ENCODE measurements at regions not wholly inside any gene's neighbourhood (a gene's known extent, or its start where the extent isn't known, plus 50 kb on each side); places are given as distances from the start of the nearest gene placed in this dataset.
A peak's percentile ranks its signal among the peaks of the same experiment; 100 is the strongest.

DNA sequence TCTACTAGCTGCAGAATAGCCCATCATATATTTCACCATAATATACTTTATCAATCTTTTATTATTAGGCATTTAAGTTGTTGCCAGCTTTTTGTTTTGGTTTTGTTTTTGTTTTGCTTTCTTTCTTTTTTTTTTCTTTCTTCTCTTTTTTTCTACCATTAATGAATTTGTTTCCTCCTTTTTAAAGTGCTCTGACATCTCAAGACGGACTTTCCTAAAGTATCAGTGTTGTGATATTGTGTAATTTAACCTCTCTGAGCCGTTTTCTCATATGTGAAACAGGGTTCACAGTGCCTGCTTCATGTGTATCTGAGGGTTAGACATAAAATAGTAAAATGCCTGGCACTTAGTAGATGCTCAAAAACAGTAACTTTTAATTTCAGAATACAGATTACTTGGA, 109.5 kb upstream of the IL12A start:
- Histone ChIP-seq H3K9me3 (no peaks in the 10 kb centered on the region), H3K4me3 (no peak overlapping the region), H3K27ac (no peak overlapping the region), H3K36me3 (no peaks in the 10 kb centered on the region), H3K4me1 (peaks cover 10 to 27% (median 18%) of the 10 kb centered on the region in 4 donors), H3K27me3 (no peaks in the 10 kb centered on the region)
- no peak for TF ChIP-seq EP300 (IDR thresholded peaks at IDR 0.05)
- TF ChIP-seq POLR2A (IDR thresholded peaks at IDR 0.05), result no peak
- TF ChIP-seq POLR2AphosphoS5 (IDR thresholded peaks at IDR 0.05), result no peak
- TF ChIP-seq, protein P1, sequence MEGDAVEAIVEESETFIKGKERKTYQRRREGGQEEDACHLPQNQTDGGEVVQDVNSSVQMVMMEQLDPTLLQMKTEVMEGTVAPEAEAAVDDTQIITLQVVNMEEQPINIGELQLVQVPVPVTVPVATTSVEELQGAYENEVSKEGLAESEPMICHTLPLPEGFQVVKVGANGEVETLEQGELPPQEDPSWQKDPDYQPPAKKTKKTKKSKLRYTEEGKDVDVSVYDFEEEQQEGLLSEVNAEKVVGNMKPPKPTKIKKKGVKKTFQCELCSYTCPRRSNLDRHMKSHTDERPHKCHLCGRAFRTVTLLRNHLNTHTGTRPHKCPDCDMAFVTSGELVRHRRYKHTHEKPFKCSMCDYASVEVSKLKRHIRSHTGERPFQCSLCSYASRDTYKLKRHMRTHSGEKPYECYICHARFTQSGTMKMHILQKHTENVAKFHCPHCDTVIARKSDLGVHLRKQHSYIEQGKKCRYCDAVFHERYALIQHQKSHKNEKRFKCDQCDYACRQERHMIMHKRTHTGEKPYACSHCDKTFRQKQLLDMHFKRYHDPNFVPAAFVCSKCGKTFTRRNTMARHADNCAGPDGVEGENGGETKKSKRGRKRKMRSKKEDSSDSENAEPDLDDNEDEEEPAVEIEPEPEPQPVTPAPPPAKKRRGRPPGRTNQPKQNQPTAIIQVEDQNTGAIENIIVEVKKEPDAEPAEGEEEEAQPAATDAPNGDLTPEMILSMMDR (IDR thresholded peaks at IDR 0.05), result no peak
- ATAC-seq (ENCODE audit: low FRiP score in 2 of 2) (no peak), DNase-seq (no peak)
- WGBS, 2 donors, result 54 to 74% methylated on average over 2 of the region's 2 CpGs

DNA sequence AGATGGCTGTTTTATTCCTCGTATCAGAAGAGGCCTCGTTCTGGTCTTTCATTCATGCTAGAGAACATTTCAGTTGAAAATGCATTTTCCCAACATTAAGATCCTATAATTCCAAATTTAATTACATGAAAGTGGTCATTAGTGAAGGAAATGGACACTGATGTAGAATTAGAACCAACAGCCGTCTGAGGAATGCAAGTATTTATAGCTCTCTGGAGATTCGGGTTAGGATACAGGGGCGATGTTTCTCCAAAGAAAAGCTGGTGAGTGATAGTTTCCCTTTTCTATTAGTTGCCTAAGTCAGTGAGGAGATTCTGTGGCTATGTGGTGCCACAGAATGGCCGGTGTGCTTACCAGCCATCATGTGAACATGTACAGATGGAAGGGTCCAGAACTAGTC, 109.0 kb upstream of the IL12A start:
- DNase-seq (no peak), ATAC-seq (ENCODE audit: low FRiP score in 2 of 2) (no peak)
- H3K9me3 ChIP-seq, result no peaks in the 10 kb centered on the region
- TF ChIP-seq POLR2AphosphoS5 (IDR thresholded peaks at IDR 0.05) (no peak), POLR2A (IDR thresholded peaks at IDR 0.05) (no peak), EP300 (IDR thresholded peaks at IDR 0.05) (no peak)
- TF ChIP-seq, protein P1 (IDR thresholded peaks at IDR 0.05), result no peak
- no peaks in the 10 kb centered on the region for H3K36me3 ChIP-seq
- peaks cover 11 to 24% (median 18%) of the 10 kb centered on the region in 4 donors for H3K4me1 ChIP-seq
- H3K27ac ChIP-seq, result no peak overlapping the region
- 74 to 75% methylated on average over 6 of the region's 6 CpGs for WGBS, 2 donors
- no peaks in the 10 kb centered on the region for H3K27me3 ChIP-seq
- no peak overlapping the region for H3K4me3 ChIP-seq

- no peak for ATAC-seq (ENCODE audit: low FRiP score in 2 of 2)
- no peaks in the 10 kb centered on the region for H3K9me3 ChIP-seq
- DNase-seq, result no peak
- H3K4me1 ChIP-seq, result peaks cover 13 to 17% (median 15%) of the 10 kb centered on the region in 4 donors
- 75 to 86% methylated on average over 2 of the region's 2 CpGs for WGBS, 2 donors
- no peak overlapping the region for H3K4me3 ChIP-seq
- TF ChIP-seq POLR2AphosphoS5 (IDR thresholded peaks at IDR 0.05), result no peak
- no peak for TF ChIP-seq POLR2A (IDR thresholded peaks at IDR 0.05)
- no peak for TF ChIP-seq EP300 (IDR thresholded peaks at IDR 0.05)
- TF ChIP-seq, protein P1 (IDR thresholded peaks at IDR 0.05), result no peak
- no peaks in the 10 kb centered on the region for H3K27me3 ChIP-seq
- peak overlapping the region in 1 of 4 donors; percentile 49 for H3K27ac ChIP-seq
- H3K36me3 ChIP-seq, result no peaks in the 10 kb centered on the region
These were observed 107.4 kb upstream of the IL12A start for GRCh38 chr3:159881208-159881607.

DNA sequence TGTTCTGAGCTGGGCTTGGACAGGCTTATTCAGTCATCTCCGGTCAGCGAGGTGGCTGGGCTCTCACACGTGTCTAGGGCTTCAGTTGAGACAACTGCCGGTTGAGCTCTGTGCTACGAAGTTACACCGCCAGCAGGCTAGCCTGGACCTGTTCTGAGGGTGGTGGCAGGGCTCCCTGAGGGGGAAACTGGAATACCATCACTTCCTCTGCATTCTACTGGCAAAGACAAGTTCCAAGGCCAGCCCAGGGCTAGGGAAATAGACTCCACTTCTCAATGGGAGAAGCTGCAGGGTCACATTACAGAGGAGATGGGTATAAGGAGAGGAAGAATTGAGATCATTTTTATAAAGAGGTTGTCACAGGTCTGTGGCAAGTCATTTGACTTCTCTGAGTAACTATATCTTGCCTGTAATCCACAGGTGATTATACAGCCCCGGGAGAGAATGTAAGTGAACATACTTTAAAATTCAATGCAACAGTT, 106.8 kb upstream of the IL12A start:
- Histone ChIP-seq H3K27me3 (no peaks in the 10 kb centered on the region), H3K36me3 (no peaks in the 10 kb centered on the region), H3K9me3 (no peaks in the 10 kb centered on the region), H3K4me3 (no peak overlapping the region), H3K4me1 (peaks cover 13 to 17% (median 15%) of the 10 kb centered on the region in 4 donors), H3K27ac (peak overlapping the region in 2 of 4 donors; percentile 20 to 49)
- no peak for TF ChIP-seq POLR2A (IDR thresholded peaks at IDR 0.05)
- TF ChIP-seq EP300 (IDR thresholded peaks at IDR 0.05), result no peak
- no peak for TF ChIP-seq POLR2AphosphoS5 (IDR thresholded peaks at IDR 0.05)
- TF ChIP-seq, protein P1 (IDR thresholded peaks at IDR 0.05), result no peak
- no peak for DNase-seq
- no peak for ATAC-seq (ENCODE audit: low FRiP score in 2 of 2)
- WGBS, 2 donors, result 74 to 81% methylated on average over 4 to 7 of the region's 7 CpGs

DNA sequence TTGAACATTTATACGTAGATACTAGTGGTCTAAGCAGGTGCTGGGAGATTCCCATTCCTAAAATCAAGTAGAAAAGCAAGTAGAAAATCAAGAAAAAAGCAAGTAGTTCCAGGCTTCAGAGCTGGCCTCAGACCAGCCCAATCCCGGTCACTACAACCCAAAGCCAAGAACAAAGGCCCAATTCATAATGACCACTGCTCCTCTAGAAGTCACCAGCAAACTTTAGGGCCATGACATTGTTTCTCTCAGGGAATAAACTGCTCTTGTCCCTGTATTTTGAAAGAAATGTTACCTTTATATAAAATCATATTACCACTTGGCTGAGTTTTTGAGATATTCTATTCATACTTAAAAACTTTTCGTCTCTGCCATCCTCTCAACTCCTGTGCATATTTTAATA, 106.3 kb upstream of the IL12A start:
- Histone ChIP-seq H3K9me3 (no peaks in the 10 kb centered on the region), H3K27ac (peak overlapping the region in 2 of 4 donors; percentile 20 to 49), H3K27me3 (no peaks in the 10 kb centered on the region), H3K36me3 (no peaks in the 10 kb centered on the region), H3K4me1 (peaks cover 13 to 17% (median 15%) of the 10 kb centered on the region in 4 donors), H3K4me3 (no peak overlapping the region)
- WGBS, 2 donors, result 76 to 86% methylated on average over 3 of the region's 3 CpGs
- ATAC-seq (ENCODE audit: low FRiP score in 2 of 2), result no peak
- no peak for DNase-seq
- TF ChIP-seq POLR2AphosphoS5 (IDR thresholded peaks at IDR 0.05), result no peak
- no peak for TF ChIP-seq EP300 (IDR thresholded peaks at IDR 0.05)
- TF ChIP-seq POLR2A (IDR thresholded peaks at IDR 0.05), result no peak
- TF ChIP-seq, protein P1 (IDR thresholded peaks at IDR 0.05), result no peak
